Adipocyte (in vitro differentiated cells): ENCODE measurements at regions not wholly inside any gene's neighbourhood (a gene's known extent, or its start where the extent isn't known, plus 50 kb on each side); places are given as distances from the start of the nearest gene placed in this dataset.
"Not testable (repeated sequence)": the region's sequence is repeated elsewhere in the genome, so short reads cannot be mapped to it uniquely, and the experiment has no call there.

Source experiments
- DNase-seq: peaks from one replicate; pipeline ENCODE4 v3.0.0-alpha.2; 2015; ENCODE audit warnings: low read depth
- H3K27me3 ChIP-seq: replicated peaks from 2 replicates; pipeline ENCODE4 v1.7.0; 2013; ENCODE audit warnings: mild to moderate bottlenecking, low read length, moderate library complexity; ENCODE audit not compliant: control insufficient read depth, insufficient read depth
- H3K36me3 ChIP-seq: 2 replicates; pipeline ENCODE4 v1.7.0; 2013; ENCODE audit warnings: low read length, mild to moderate bottlenecking, moderate library complexity; ENCODE audit not compliant: control insufficient read depth, insufficient read depth, severe bottlenecking
- H3K4me1 ChIP-seq: 2 replicates; pipeline ENCODE4 v1.7.0; 2013; ENCODE audit warnings: mild to moderate bottlenecking, low read length, moderate library complexity; ENCODE audit not compliant: control insufficient read depth, insufficient read depth
- H3K4me3 ChIP-seq: 2 replicates; pipeline ENCODE4 v1.7.0; 2013; ENCODE audit warnings: mild to moderate bottlenecking, low read length, moderate library complexity
- H3K9ac ChIP-seq: 2 replicates; pipeline ENCODE4 v1.7.0; 2013; ENCODE audit warnings: mild to moderate bottlenecking, low read length, moderate library complexity
- H3K9me3 ChIP-seq: 2 replicates; pipeline ENCODE4 v1.7.0; 2013; ENCODE audit warnings: mild to moderate bottlenecking, low read length, moderate library complexity; ENCODE audit not compliant: control insufficient read depth

GRCh38 chr5:155661859-155662258, 648.3 kb downstream of the KIF4B start:
- H3K9me3 ChIP-seq = peaks cover 3% of the 10 kb centered on the region
- no peak overlapping the region for H3K4me3 ChIP-seq
- H3K9ac ChIP-seq = no peak overlapping the region
- no peaks in the 10 kb centered on the region for H3K36me3 ChIP-seq
- H3K27me3 ChIP-seq = no peaks in the 10 kb centered on the region
- no peaks in the 10 kb centered on the region for H3K4me1 ChIP-seq
- no peak for DNase-seq

GRCh38 chr5:155665361-155665760, 651.8 kb downstream of the KIF4B start:
- Histone ChIP-seq H3K27me3 (no peaks in the 10 kb centered on the region), H3K9me3 (peaks cover 3% of the 10 kb centered on the region), H3K4me3 (no peak overlapping the region), H3K4me1 (no peaks in the 10 kb centered on the region), H3K9ac (no peak overlapping the region), H3K36me3 (no peaks in the 10 kb centered on the region)
- DNase-seq = no peak

GRCh38 chr5:155672001-155672400, 655.0 kb upstream of the SGCD start:
- not testable (repeated sequence) for H3K27me3 ChIP-seq, DNase-seq, H3K4me3 ChIP-seq, H3K9ac ChIP-seq, H3K4me1 ChIP-seq, H3K36me3 ChIP-seq
- peaks cover 17% of the 10 kb centered on the region for H3K9me3 ChIP-seq

- H3K27me3 ChIP-seq = no peaks in the 10 kb centered on the region
- H3K4me3 ChIP-seq = no peak overlapping the region
- H3K4me1 ChIP-seq = no peaks in the 10 kb centered on the region
- no peak overlapping the region for H3K9ac ChIP-seq
- no peak for DNase-seq
- peaks cover 24% of the 10 kb centered on the region for H3K9me3 ChIP-seq
- H3K36me3 ChIP-seq = no peaks in the 10 kb centered on the region
These were observed 650.0 kb upstream of the SGCD start for GRCh38 chr5:155676967-155677366.

- DNase-seq = no peak
- Histone ChIP-seq H3K4me1 (no peaks in the 10 kb centered on the region), H3K9me3 (peaks cover 25% of the 10 kb centered on the region), H3K36me3 (no peaks in the 10 kb centered on the region), H3K27me3 (no peaks in the 10 kb centered on the region), H3K4me3 (no peak overlapping the region), H3K9ac (no peak overlapping the region)
These were observed 648.6 kb upstream of the SGCD start for GRCh38 chr5:155678371-155678770.

- Histone ChIP-seq H3K9me3 (peaks cover 25% of the 10 kb centered on the region), H3K4me3 (no peak overlapping the region), H3K27me3 (no peaks in the 10 kb centered on the region), H3K4me1 (no peaks in the 10 kb centered on the region), H3K9ac (no peak overlapping the region), H3K36me3 (no peaks in the 10 kb centered on the region)
- DNase-seq = no peak
These were observed 647.4 kb upstream of the SGCD start for GRCh38 chr5:155679530-155679929.

GRCh38 chr5:155684417-155684816, 642.5 kb upstream of the SGCD start:
- H3K9me3 ChIP-seq = peaks cover 5% of the 10 kb centered on the region
- H3K9ac ChIP-seq = no peak overlapping the region
- no peak overlapping the region for H3K4me3 ChIP-seq
- H3K36me3 ChIP-seq = no peaks in the 10 kb centered on the region
- DNase-seq = no peak
- H3K4me1 ChIP-seq = no peaks in the 10 kb centered on the region
- no peaks in the 10 kb centered on the region for H3K27me3 ChIP-seq

GRCh38 chr5:155686131-155686530, 640.8 kb upstream of the SGCD start:
- no peak for DNase-seq
- Histone ChIP-seq H3K27me3 (no peaks in the 10 kb centered on the region), H3K9me3 (peaks cover 5% of the 10 kb centered on the region), H3K4me3 (no peak overlapping the region), H3K9ac (no peak overlapping the region), H3K36me3 (no peaks in the 10 kb centered on the region), H3K4me1 (no peaks in the 10 kb centered on the region)

- Histone ChIP-seq H3K9me3 (no peaks in the 10 kb centered on the region), H3K9ac (no peak overlapping the region), H3K4me1 (no peaks in the 10 kb centered on the region), H3K36me3 (no peaks in the 10 kb centered on the region), H3K4me3 (no peak overlapping the region), H3K27me3 (no peaks in the 10 kb centered on the region)
- no peak for DNase-seq
These were observed 637.6 kb upstream of the SGCD start for GRCh38 chr5:155689406-155689805.

- Histone ChIP-seq H3K36me3 (no peaks in the 10 kb centered on the region), H3K9me3 (no peaks in the 10 kb centered on the region), H3K4me1 (no peaks in the 10 kb centered on the region), H3K27me3 (no peaks in the 10 kb centered on the region), H3K9ac (no peak overlapping the region), H3K4me3 (no peak overlapping the region)
- DNase-seq = no peak
These were observed 630.6 kb upstream of the SGCD start for GRCh38 chr5:155696362-155696761.

- no peaks in the 10 kb centered on the region for H3K27me3 ChIP-seq
- no peaks in the 10 kb centered on the region for H3K9me3 ChIP-seq
- H3K9ac ChIP-seq = no peak overlapping the region
- H3K4me3 ChIP-seq = no peak overlapping the region
- H3K4me1 ChIP-seq = no peaks in the 10 kb centered on the region
- no peak for DNase-seq
- H3K36me3 ChIP-seq = no peaks in the 10 kb centered on the region
These were observed 629.7 kb upstream of the SGCD start for GRCh38 chr5:155697236-155697635.

GRCh38 chr5:155699385-155699784, 627.6 kb upstream of the SGCD start:
- Histone ChIP-seq H3K36me3 (no peaks in the 10 kb centered on the region), H3K4me1 (no peaks in the 10 kb centered on the region), H3K9ac (no peak overlapping the region), H3K4me3 (no peak overlapping the region), H3K9me3 (no peaks in the 10 kb centered on the region), H3K27me3 (no peaks in the 10 kb centered on the region)
- DNase-seq = no peak
